ENCODE measurements at regions not wholly inside any gene's neighbourhood (a gene's known extent, or its start where the extent isn't known, plus 50 kb on each side); places are given as distances from the start of the nearest gene placed in this dataset.

- H3K4me3 Mint-ChIP-seq (ENCODE audit: unreplicated experiment): no peak overlapping the region
- intact Hi-C loops (cut with micrococcal nuclease; ENCODE audit: unreplicated experiment): no loop called here
- no peaks in the 10 kb centered on the region for H3K9me3 Mint-ChIP-seq (ENCODE audit: unreplicated experiment)
- no peak for DNase-seq
- H3K4me1 ChIP-seq: no peaks in the 10 kb centered on the region
- H3K27me3 ChIP-seq (replicated peaks; ENCODE audit: control insufficient read depth, insufficient read depth, low read length): no peaks in the 10 kb centered on the region
- H3K27ac Mint-ChIP-seq (ENCODE audit: unreplicated experiment): no peak overlapping the region
- no peak overlapping the region for H3K4me3 ChIP-seq (ENCODE audit: low read depth, low read length)
- H3K27me3 Mint-ChIP-seq (ENCODE audit: insufficient read depth, unreplicated experiment): peaks cover 2% of the 10 kb centered on the region
- no peaks in the 10 kb centered on the region for H3K4me1 Mint-ChIP-seq (ENCODE audit: low read depth, unreplicated experiment)
- POLR2A ChIA-PET: no interaction called here
- H3K36me3 ChIP-seq (ENCODE audit: control insufficient read depth, insufficient read depth, low read length): no peaks in the 10 kb centered on the region
- TF ChIP-seq CTCF (IDR thresholded peaks at IDR 0.05; ENCODE audit: insufficient read depth in 1 of 2, low read depth in 1 of 2, low read length in 1 of 2, severe bottlenecking in 1 of 2, unreplicated experiment in 1 of 2): no peak
- CTCF ChIA-PET: no interaction called here
- no TSS peak for BruUV-seq (replicated peaks)
- no peaks in the 10 kb centered on the region for H3K36me3 Mint-ChIP-seq (ENCODE audit: insufficient read depth, unreplicated experiment)
- no peaks in the 10 kb centered on the region for H3K9me3 ChIP-seq
Observed at GRCh38 chr4:34148322-34148908, 2095.9 kb downstream of the ARAP2 start.

GRCh38 chr4:34157547-34157946 is 2086.8 kb downstream of the ARAP2 start:
- no peaks in the 10 kb centered on the region for H3K9me3 Mint-ChIP-seq (ENCODE audit: unreplicated experiment)
- BruUV-seq (replicated peaks): no TSS peak
- H3K36me3 Mint-ChIP-seq (ENCODE audit: insufficient read depth, unreplicated experiment): no peaks in the 10 kb centered on the region
- Histone ChIP-seq H3K4me1 (no peaks in the 10 kb centered on the region), H3K36me3 (ENCODE audit: control insufficient read depth, insufficient read depth, low read length) (no peaks in the 10 kb centered on the region), H3K4me3 (ENCODE audit: low read depth, low read length) (no peak overlapping the region), H3K27me3 (replicated peaks; ENCODE audit: control insufficient read depth, insufficient read depth, low read length) (no peaks in the 10 kb centered on the region), H3K9me3 (no peaks in the 10 kb centered on the region)
- CTCF ChIA-PET: no interaction called here
- TF ChIP-seq CTCF (IDR thresholded peaks at IDR 0.05; ENCODE audit: insufficient read depth in 1 of 2, low read depth in 1 of 2, low read length in 1 of 2, severe bottlenecking in 1 of 2, unreplicated experiment in 1 of 2): no peak
- intact Hi-C loops (cut with micrococcal nuclease; ENCODE audit: unreplicated experiment): no loop called here
- no peak for DNase-seq
- H3K27ac Mint-ChIP-seq (ENCODE audit: unreplicated experiment): no peak overlapping the region
- no peaks in the 10 kb centered on the region for H3K4me1 Mint-ChIP-seq (ENCODE audit: low read depth, unreplicated experiment)
- H3K4me3 Mint-ChIP-seq (ENCODE audit: unreplicated experiment): no peak overlapping the region
- H3K27me3 Mint-ChIP-seq (ENCODE audit: insufficient read depth, unreplicated experiment): no peaks in the 10 kb centered on the region
- POLR2A ChIA-PET: no interaction called here

DNA sequence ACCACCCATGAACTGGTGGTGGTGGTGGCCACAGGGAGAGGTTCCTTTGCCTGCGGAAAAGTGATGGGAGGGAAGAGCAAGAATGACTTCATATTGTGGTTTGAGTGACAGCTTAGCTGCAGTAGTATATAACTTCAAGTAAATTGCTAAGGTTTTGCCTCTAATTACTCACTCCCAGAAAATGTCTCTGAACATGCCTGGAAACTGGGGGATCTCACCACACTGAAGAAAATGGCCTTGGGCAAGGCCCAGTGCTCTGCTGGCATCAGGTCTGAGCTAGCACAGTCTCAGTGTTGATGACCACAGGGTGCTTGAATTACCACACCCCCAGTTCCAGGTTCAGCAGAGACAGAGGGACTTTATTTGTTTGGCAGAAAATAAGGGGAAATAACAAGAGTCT is 2085.4 kb downstream of the ARAP2 start:
- H3K9me3 ChIP-seq: no peaks in the 10 kb centered on the region
- no TSS peak for BruUV-seq (replicated peaks)
- Mint-ChIP-seq H3K27me3 (ENCODE audit: insufficient read depth, unreplicated experiment) (no peaks in the 10 kb centered on the region), H3K36me3 (ENCODE audit: insufficient read depth, unreplicated experiment) (no peaks in the 10 kb centered on the region), H3K9me3 (ENCODE audit: unreplicated experiment) (no peaks in the 10 kb centered on the region), H3K27ac (ENCODE audit: unreplicated experiment) (no peak overlapping the region), H3K4me3 (ENCODE audit: unreplicated experiment) (no peak overlapping the region), H3K4me1 (ENCODE audit: low read depth, unreplicated experiment) (no peaks in the 10 kb centered on the region)
- no peak for TF ChIP-seq CTCF (IDR thresholded peaks at IDR 0.05; ENCODE audit: insufficient read depth in 1 of 2, low read depth in 1 of 2, low read length in 1 of 2, severe bottlenecking in 1 of 2, unreplicated experiment in 1 of 2)
- ChIA-PET POLR2A (no interaction called here), CTCF (no interaction called here)
- DNase-seq: no peak
- no peak overlapping the region for H3K4me3 ChIP-seq (ENCODE audit: low read depth, low read length)
- no peaks in the 10 kb centered on the region for H3K36me3 ChIP-seq (ENCODE audit: control insufficient read depth, insufficient read depth, low read length)
- intact Hi-C loops (cut with micrococcal nuclease; ENCODE audit: unreplicated experiment): no loop called here
- no peaks in the 10 kb centered on the region for H3K4me1 ChIP-seq
- H3K27me3 ChIP-seq (replicated peaks; ENCODE audit: control insufficient read depth, insufficient read depth, low read length): no peaks in the 10 kb centered on the region

All from Caco-2 (cell line).